Sigmoid colon (tissue), 6 donors: ENCODE measurements at regions not wholly inside any gene's neighbourhood (a gene's known extent, or its start where the extent isn't known, plus 50 kb on each side); places are given as distances from the start of the nearest gene placed in this dataset.

ENCODE experiments used
- DNase-seq: peaks from one replicate; pipeline ENCODE4 v3.0.0-alpha.2; 2019
- H3K27ac ChIP-seq, 4 donors: fragments of 200-600 bp; sonication (generic); one replicate each; pipeline ENCODE4 v1.5.1; 2016 to 2019; ENCODE audit warnings: mild to moderate bottlenecking in 1 of 4
- H3K27me3 ChIP-seq, 3 donors: fragments of 200-600 bp; sonication (generic); one replicate each; pipeline ENCODE4 v1.5.1; 2019; ENCODE audit warnings: mild to moderate bottlenecking in 1 of 3
- H3K36me3 ChIP-seq, 4 donors: fragments of 200-600 bp; sonication (generic); one replicate each; pipeline ENCODE4 v1.5.1; 2016 to 2019
- H3K4me1 ChIP-seq, 4 donors: fragments of 200-600 bp; sonication (generic); one replicate each; pipeline ENCODE4 v1.5.1; 2017 to 2019
- H3K4me3 ChIP-seq, 4 donors: fragments of 200-600 bp; sonication (generic); one replicate each; pipeline ENCODE4 v1.5.1; 2017 to 2019; ENCODE audit warnings: mild to moderate bottlenecking in 2 of 4, moderate library complexity in 1 of 4
- H3K9me3 ChIP-seq, 4 donors: fragments of 200-600 bp in 3 of 4; sonication (generic) in 3 of 4; one replicate each; pipeline versions ENCODE4 v1.5.1 to v1.6.1; 2013 to 2019
- CTCF ChIP-seq, 4 experiments: fragments of 450-650 bp in 3 of 4; fragments of 200-600 bp in 1 of 4; IDR thresholded peaks; one replicate each; pipeline ENCODE4 v1.5.1; 2016 to 2019; ENCODE audit warnings: antibody characterized with exemption in 4 of 4, mild to moderate bottlenecking in 3 of 4, moderate library complexity in 2 of 4
- EP300 ChIP-seq, 4 donors: sonication (generic); formaldehyde crosslinking; IDR thresholded peaks; one replicate each; pipeline ENCODE4 v1.6.1; 2017; ENCODE audit warnings: antibody characterized with exemption in 4 of 4
- POLR2A ChIP-seq, 2 donors: fragments of 450-650 bp; IDR thresholded peaks; one replicate each; pipeline ENCODE4 v1.6.1; 2016; ENCODE audit warnings: antibody characterized with exemption in 2 of 2, mild to moderate bottlenecking in 2 of 2, moderate library complexity in 2 of 2
- POLR2AphosphoS5 ChIP-seq, 4 donors: sonication (generic); formaldehyde crosslinking; IDR thresholded peaks; one replicate each; pipeline ENCODE4 v1.6.1; 2017; ENCODE audit warnings: antibody characterized with exemption in 4 of 4
- WGBS, 2 donors: extraction: QIAGEN DNeasy Blood & Tissue Kit; methylation state at CpG; one replicate each; pipeline ENCODE4 v1.1.7; 2013; 5-methylcytosine and 5-hydroxymethylcytosine counted together
- intact Hi-C: fragments of 100-400 bp; cut with DNase I; formaldehyde crosslinking; loops from one replicate; pipeline ENCODE4 v1.15.1; 2023
- donor health status: healthy with polysubstance abuse.
- donor health status: healthy.

- DNase-seq: no peak
- no peaks in the 10 kb centered on the region for H3K9me3 ChIP-seq
- 75 to 92% methylated on average over 5 of the region's 5 CpGs for WGBS, 2 donors
These were observed 97.3 kb downstream of the MTNR1A start for GRCh38 chr4:186458050-186458449.

GRCh38 chr4:186451982-186452381, 103.4 kb downstream of the MTNR1A start:
- Histone ChIP-seq H3K27ac (no peak overlapping the region), H3K4me3 (no peak overlapping the region), H3K36me3 (no peaks in the 10 kb centered on the region), H3K27me3 (no peaks in the 10 kb centered on the region), H3K4me1 (no peaks in the 10 kb centered on the region), H3K9me3 (peaks cover 10 to 17% (median 14%) of the 10 kb centered on the region in 4 donors)
- DNase-seq: no peak
- WGBS, 2 donors: 86 to 90% methylated on average over 2 of the region's 2 CpGs
- TF ChIP-seq POLR2A (IDR thresholded peaks at IDR 0.05) (no peak), POLR2AphosphoS5 (IDR thresholded peaks at IDR 0.05) (no peak), CTCF (IDR thresholded peaks at IDR 0.05) (no peak), EP300 (IDR thresholded peaks at IDR 0.05) (no peak)
- intact Hi-C loops: no loop called here

More at GRCh38 chr4:186458050-186458449, 97.3 kb downstream of the MTNR1A start:
- TF ChIP-seq EP300 (IDR thresholded peaks at IDR 0.05) (no peak), POLR2A (IDR thresholded peaks at IDR 0.05) (no peak), CTCF (IDR thresholded peaks at IDR 0.05) (no peak), POLR2AphosphoS5 (IDR thresholded peaks at IDR 0.05) (no peak)
- intact Hi-C loops: no loop called here
- no peak overlapping the region for H3K27ac ChIP-seq
- H3K4me3 ChIP-seq: no peak overlapping the region
- no peaks in the 10 kb centered on the region for H3K36me3 ChIP-seq
- H3K27me3 ChIP-seq: no peaks in the 10 kb centered on the region
- no peaks in the 10 kb centered on the region for H3K4me1 ChIP-seq

- 76 to 90% methylated on average over 8 of the region's 8 CpGs for WGBS, 2 donors
- Histone ChIP-seq H3K27me3 (no peaks in the 10 kb centered on the region), H3K4me3 (no peak overlapping the region), H3K9me3 (peaks cover 10 to 17% (median 14%) of the 10 kb centered on the region in 4 donors), H3K27ac (no peak overlapping the region), H3K4me1 (no peaks in the 10 kb centered on the region), H3K36me3 (no peaks in the 10 kb centered on the region)
- intact Hi-C loops: no loop called here
- no peak for DNase-seq
- TF ChIP-seq POLR2AphosphoS5 (IDR thresholded peaks at IDR 0.05): no peak
- TF ChIP-seq EP300 (IDR thresholded peaks at IDR 0.05): no peak
- no peak for TF ChIP-seq CTCF (IDR thresholded peaks at IDR 0.05)
- no peak for TF ChIP-seq POLR2A (IDR thresholded peaks at IDR 0.05)
These were observed 105.4 kb downstream of the MTNR1A start for GRCh38 chr4:186449954-186450353.

GRCh38 chr4:186445040-186445439, 110.3 kb downstream of the MTNR1A start:
- H3K4me1 ChIP-seq: no peaks in the 10 kb centered on the region
- H3K27me3 ChIP-seq: no peaks in the 10 kb centered on the region
- H3K9me3 ChIP-seq: no peaks in the 10 kb centered on the region
- no peak for DNase-seq
- H3K36me3 ChIP-seq: no peaks in the 10 kb centered on the region
- H3K27ac ChIP-seq: no peak overlapping the region
- H3K4me3 ChIP-seq: no peak overlapping the region
- TF ChIP-seq EP300 (IDR thresholded peaks at IDR 0.05): no peak
- no peak for TF ChIP-seq POLR2A (IDR thresholded peaks at IDR 0.05)
- TF ChIP-seq POLR2AphosphoS5 (IDR thresholded peaks at IDR 0.05): no peak
- no peak for TF ChIP-seq CTCF (IDR thresholded peaks at IDR 0.05)
- intact Hi-C loops: no loop called here
- 18 to 60% methylated on average over 5 of the region's 5 CpGs for WGBS, 2 donors

- no peaks in the 10 kb centered on the region for H3K27me3 ChIP-seq
These were observed 113.9 kb downstream of the MTNR1A start for GRCh38 chr4:186441502-186441901.

More at GRCh38 chr4:186441502-186441901, 113.9 kb downstream of the MTNR1A start:
- Histone ChIP-seq H3K27ac (no peak overlapping the region), H3K36me3 (no peaks in the 10 kb centered on the region), H3K4me3 (no peak overlapping the region), H3K4me1 (no peaks in the 10 kb centered on the region), H3K9me3 (no peaks in the 10 kb centered on the region)
- WGBS, 2 donors: 84% methylated on average over 2 of the region's 2 CpGs
- intact Hi-C loops: no loop called here
- no peak for TF ChIP-seq CTCF (IDR thresholded peaks at IDR 0.05)
- no peak for TF ChIP-seq POLR2AphosphoS5 (IDR thresholded peaks at IDR 0.05)
- no peak for TF ChIP-seq EP300 (IDR thresholded peaks at IDR 0.05)
- no peak for TF ChIP-seq POLR2A (IDR thresholded peaks at IDR 0.05)
- DNase-seq: no peak
